Heart left ventricle (tissue), 13 donors: ENCODE measurements at regions not wholly inside any gene's neighbourhood (a gene's known extent, or its start where the extent isn't known, plus 50 kb on each side); places are given as distances from the start of the nearest gene placed in this dataset.
A peak's percentile ranks its signal among the peaks of the same experiment; 100 is the strongest.
"Not testable (repeated sequence)": the region's sequence is repeated elsewhere in the genome, so short reads cannot be mapped to it uniquely, and the experiment has no call there.

Source experiments
- POLR2A ChIP-seq, 2 donors: fragments of 450-650 bp; IDR thresholded peaks; one replicate each; pipeline ENCODE4 v1.6.1; 2017; ENCODE audit warnings: antibody characterized with exemption in 2 of 2, mild to moderate bottlenecking in 2 of 2, moderate library complexity in 2 of 2
- TF ChIP-seq, protein P1 (sequence below), 12 donors: fragments of 200-600 bp; sonication (generic) in 4 of 12; IDR thresholded peaks; one replicate each; pipeline versions ENCODE4 v1.5.0 to v1.8.0; 2018 to 2022; ENCODE audit warnings: antibody characterized with exemption in 12 of 12, mild to moderate bottlenecking in 5 of 12
- donor health status: ischemic (EF 13 %, LVEDD 7.1; RV severe dilation, severe dysfunction).
- donor health status: DM: no; HTN: yes; CAD: no.
- donor health status: DM: no; HTN: no; CAD: no.
- donor health status: ischemic (EF 25% LVEDD 6.9; RV normal size, moderate dysfunction).
- donor health status: ischemic (EF 25% LVEDD 5.7; RV mildly dilated, moderate dysfunction).
- donor health status: ischemic (EF 35%, LVEDD 5.7; RV mildly dilated, moderate dysfunction).
- donor health status: nonischemic (EF 11% LVEDD 7.7; RV severe dilation, severe dysfunction).
- donor health status: DM: yes; HTN: yes; CAD: no.
- donor health status: PGD.
- donor health status: ischemic (EF 29% LVEDD 5.4; RV normal size, mild dysfunction).
- donor health status: nonischemic (EF 23%, LVEDD 6.1; RV moderate dilation, normal function).

DNA sequence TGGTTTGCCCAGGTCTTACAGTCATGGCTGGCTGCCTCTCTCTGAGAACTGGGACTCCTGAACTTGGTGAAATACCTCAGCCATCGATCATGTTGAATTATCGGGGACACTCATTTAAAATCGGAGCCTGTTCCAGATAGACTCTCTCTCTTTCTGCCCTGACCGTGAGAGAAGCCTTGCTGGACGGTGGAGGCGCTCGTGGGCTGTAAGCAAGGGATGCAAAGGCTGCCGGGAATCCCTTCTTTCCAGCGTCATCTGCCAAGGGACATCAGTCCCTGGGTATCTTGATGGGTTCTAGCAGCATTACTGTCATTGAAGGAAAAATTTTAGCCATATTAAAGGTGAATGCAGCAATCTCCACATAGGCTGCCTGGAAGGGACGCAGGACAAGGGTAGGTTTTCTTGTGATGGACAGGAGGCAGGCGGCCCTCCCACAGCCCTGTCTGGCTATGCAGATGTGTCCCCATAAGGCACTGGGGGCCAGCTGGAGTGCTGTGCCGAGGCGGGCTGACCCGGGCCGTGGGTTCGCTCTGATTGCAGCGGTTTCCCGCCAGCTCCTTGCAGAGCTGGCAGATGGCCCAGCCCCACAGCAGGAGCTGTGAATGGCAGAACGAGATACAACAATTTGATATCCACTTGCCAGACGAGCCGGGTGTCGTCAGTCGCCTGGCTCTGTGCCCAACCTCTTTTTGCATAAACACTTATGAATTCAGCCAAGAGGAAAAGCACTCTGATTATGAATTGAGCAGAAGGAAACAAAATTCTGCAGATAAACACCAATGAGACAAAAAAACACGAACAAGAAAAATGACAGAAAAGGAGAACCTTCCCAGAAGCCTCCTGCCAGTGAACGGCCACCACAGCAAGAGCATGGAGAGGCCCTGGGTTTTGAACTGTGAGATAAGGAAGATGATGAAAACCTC is 151.9 kb upstream of the ALDH3B2 start:
- TF ChIP-seq, protein P1, sequence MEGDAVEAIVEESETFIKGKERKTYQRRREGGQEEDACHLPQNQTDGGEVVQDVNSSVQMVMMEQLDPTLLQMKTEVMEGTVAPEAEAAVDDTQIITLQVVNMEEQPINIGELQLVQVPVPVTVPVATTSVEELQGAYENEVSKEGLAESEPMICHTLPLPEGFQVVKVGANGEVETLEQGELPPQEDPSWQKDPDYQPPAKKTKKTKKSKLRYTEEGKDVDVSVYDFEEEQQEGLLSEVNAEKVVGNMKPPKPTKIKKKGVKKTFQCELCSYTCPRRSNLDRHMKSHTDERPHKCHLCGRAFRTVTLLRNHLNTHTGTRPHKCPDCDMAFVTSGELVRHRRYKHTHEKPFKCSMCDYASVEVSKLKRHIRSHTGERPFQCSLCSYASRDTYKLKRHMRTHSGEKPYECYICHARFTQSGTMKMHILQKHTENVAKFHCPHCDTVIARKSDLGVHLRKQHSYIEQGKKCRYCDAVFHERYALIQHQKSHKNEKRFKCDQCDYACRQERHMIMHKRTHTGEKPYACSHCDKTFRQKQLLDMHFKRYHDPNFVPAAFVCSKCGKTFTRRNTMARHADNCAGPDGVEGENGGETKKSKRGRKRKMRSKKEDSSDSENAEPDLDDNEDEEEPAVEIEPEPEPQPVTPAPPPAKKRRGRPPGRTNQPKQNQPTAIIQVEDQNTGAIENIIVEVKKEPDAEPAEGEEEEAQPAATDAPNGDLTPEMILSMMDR (IDR thresholded peaks at IDR 0.05) = peak in 1 of 12 donors; percentile 11
- TF ChIP-seq POLR2A (IDR thresholded peaks at IDR 0.05) = not testable (repeated sequence)
